ENCODE measurements at regions not wholly inside any gene's neighbourhood (a gene's known extent, or its start where the extent isn't known, plus 50 kb on each side); places are given as distances from the start of the nearest gene placed in this dataset.
"Not testable (repeated sequence)": the region's sequence is repeated elsewhere in the genome, so short reads cannot be mapped to it uniquely, and the experiment has no call there.

DNA sequence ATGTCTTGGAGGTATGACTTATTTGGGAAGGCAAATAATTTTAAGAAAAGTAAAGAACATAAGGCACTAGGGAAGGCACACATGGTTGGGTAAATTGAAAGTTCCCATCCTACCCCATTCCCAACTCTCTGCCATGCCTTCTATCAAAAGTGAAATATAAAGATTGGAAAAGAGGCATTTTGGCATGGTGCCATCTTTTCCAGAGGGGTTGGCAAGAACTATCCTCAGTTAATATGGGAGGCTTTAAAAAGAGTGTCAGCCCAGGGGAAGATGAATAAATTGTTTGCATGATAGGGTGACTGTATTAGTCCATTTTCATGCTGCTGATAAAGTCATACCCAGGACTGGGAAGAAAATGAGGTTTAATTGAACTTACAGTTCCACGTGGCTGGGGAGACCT is 150.8 kb upstream of the BOD1L1 start:
- Mint-ChIP-seq H3K27ac (no peak overlapping the region), H3K36me3 (ENCODE audit: insufficient read depth) (no peaks in the 10 kb centered on the region), H3K4me1 (ENCODE audit: low read depth in 2 of 2) (no peaks in the 10 kb centered on the region), H3K9me3 (peaks cover 5 to 9% of the 10 kb centered on the region in 2 donors), H3K4me3 (no peak overlapping the region), H3K27me3 (no peaks in the 10 kb centered on the region)
- no peak for ATAC-seq (replicated peaks)
- DNase-seq, result no peak

DNA sequence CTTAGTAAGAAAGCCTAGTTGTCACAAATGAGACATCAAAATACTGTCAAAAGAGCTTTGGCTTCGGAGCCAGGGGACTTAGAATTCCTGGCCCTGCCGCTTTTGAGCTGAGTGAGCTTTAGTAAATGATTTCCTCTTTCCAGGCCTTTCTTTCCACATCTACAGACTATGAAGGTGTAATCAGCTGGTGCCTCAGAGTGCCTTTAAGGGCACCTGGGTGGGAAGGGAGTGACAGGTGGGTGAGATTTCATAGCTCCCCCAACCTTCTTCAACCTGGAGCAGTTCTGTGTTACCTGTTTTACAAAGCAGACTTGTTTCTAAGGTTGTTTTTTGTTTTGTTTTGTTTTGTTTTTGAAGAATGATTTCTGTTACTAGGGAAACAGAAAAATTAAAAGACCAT is 154.7 kb upstream of the BOD1L1 start:
- DNase-seq, result no peak
- no peak overlapping the region for H3K27ac Mint-ChIP-seq
- H3K4me1 Mint-ChIP-seq (ENCODE audit: low read depth in 2 of 2), result no peaks in the 10 kb centered on the region
- no peaks in the 10 kb centered on the region for H3K36me3 Mint-ChIP-seq (ENCODE audit: insufficient read depth)
- H3K4me3 Mint-ChIP-seq, result no peak overlapping the region
- no peaks in the 10 kb centered on the region for H3K27me3 Mint-ChIP-seq
- H3K9me3 Mint-ChIP-seq, result peaks cover 0 to 2% of the 10 kb centered on the region in 2 donors
- ATAC-seq (replicated peaks), result no peak

DNA sequence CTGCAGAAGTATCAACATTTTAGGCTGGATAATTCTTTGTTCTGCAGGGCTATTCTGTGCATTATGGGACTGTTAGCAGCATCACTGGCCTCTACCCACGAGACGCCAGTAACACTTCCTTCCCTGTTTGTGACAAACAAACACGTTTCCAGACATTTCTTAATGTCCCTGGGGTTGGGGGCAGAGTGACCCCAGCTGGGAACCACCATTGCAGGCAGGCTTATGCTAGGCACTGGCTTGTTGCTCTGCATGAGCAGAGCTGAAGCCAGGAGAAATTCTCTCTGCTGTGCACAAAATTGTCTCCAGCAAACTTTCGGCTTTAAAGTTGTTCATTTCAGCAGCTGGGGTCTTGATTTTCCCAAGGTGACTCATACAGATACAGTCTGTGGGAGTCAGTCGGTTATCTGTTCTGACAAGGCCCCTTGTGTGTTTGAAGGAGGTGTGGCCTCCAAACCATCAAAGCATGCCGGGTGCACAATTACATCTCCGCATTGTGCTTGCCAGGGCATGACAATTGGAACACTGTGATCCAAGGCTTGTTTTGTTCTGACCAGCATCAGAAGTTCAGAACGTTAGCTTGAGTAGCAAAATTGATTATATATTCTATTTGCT is 156.4 kb upstream of the BOD1L1 start:
- Mint-ChIP-seq H3K27me3 (no peaks in the 10 kb centered on the region), H3K9me3 (peaks cover 0 to 3% of the 10 kb centered on the region in 2 donors), H3K4me3 (no peak overlapping the region), H3K36me3 (ENCODE audit: insufficient read depth) (no peaks in the 10 kb centered on the region), H3K4me1 (ENCODE audit: low read depth in 2 of 2) (no peaks in the 10 kb centered on the region), H3K27ac (no peak overlapping the region)
- DNase-seq (no peak), ATAC-seq (replicated peaks) (no peak)

- no peak for DNase-seq
- Mint-ChIP-seq H3K27me3 (no peaks in the 10 kb centered on the region), H3K9me3 (peaks cover 8 to 15% of the 10 kb centered on the region in 2 donors), H3K36me3 (ENCODE audit: insufficient read depth) (no peaks in the 10 kb centered on the region), H3K4me3 (no peak overlapping the region), H3K4me1 (ENCODE audit: low read depth in 2 of 2) (no peaks in the 10 kb centered on the region), H3K27ac (no peak overlapping the region)
- no peak for ATAC-seq (replicated peaks)
Measured at GRCh38 chr4:13793020-13793710, 165.6 kb upstream of the BOD1L1 start.

GRCh38 chr4:13794819-13795565 is 167.5 kb upstream of the BOD1L1 start:
- Mint-ChIP-seq H3K27me3 (no peaks in the 10 kb centered on the region), H3K4me1 (ENCODE audit: low read depth in 2 of 2) (no peaks in the 10 kb centered on the region), H3K36me3 (ENCODE audit: insufficient read depth) (no peaks in the 10 kb centered on the region), H3K9me3 (peaks cover 9 to 15% of the 10 kb centered on the region in 2 donors), H3K27ac (no peak overlapping the region), H3K4me3 (no peak overlapping the region)
- ATAC-seq (replicated peaks) (no peak), DNase-seq (no peak)

DNA sequence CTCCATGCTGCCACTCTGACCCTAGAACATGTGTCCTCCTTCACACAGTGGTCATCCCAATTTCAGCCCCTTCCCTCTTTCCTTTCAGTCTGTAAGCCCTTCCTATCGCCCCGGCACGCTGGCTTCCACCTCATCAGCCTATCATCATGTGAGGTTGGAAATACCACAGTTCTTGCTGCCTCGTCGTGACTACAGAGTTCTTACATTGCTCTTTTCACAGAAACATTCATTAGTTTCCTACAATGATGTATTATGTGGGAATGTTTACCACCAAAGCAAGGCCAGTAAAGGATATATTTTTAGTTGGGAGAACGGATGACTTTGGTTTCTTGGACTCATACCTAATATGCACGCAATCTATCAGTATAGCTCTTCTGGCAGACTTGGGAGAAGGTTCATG is 169.5 kb upstream of the BOD1L1 start:
- H3K9me3 Mint-ChIP-seq, result peaks cover 10 to 15% of the 10 kb centered on the region in 2 donors
- DNase-seq, result no peak
- H3K27ac Mint-ChIP-seq, result no peak overlapping the region
- no peak overlapping the region for H3K4me3 Mint-ChIP-seq
- H3K36me3 Mint-ChIP-seq (ENCODE audit: insufficient read depth), result no peaks in the 10 kb centered on the region
- no peaks in the 10 kb centered on the region for H3K4me1 Mint-ChIP-seq (ENCODE audit: low read depth in 2 of 2)
- no peak for ATAC-seq (replicated peaks)
- no peaks in the 10 kb centered on the region for H3K27me3 Mint-ChIP-seq

- H3K27me3 Mint-ChIP-seq, result no peaks in the 10 kb centered on the region
- H3K27ac Mint-ChIP-seq, result no peak overlapping the region
- ATAC-seq (replicated peaks) (no peak), DNase-seq (no peak)
- H3K4me1 Mint-ChIP-seq (ENCODE audit: low read depth in 2 of 2), result no peaks in the 10 kb centered on the region
- H3K36me3 Mint-ChIP-seq (ENCODE audit: insufficient read depth), result no peaks in the 10 kb centered on the region
- H3K4me3 Mint-ChIP-seq, result no peak overlapping the region
- peaks cover 2 to 15% of the 10 kb centered on the region in 2 donors for H3K9me3 Mint-ChIP-seq
Measured at GRCh38 chr4:13815231-13815630, 187.7 kb upstream of the BOD1L1 start.

GRCh38 chr4:13816472-13816871 is 188.9 kb upstream of the BOD1L1 start:
- Mint-ChIP-seq H3K36me3 (ENCODE audit: insufficient read depth) (no peaks in the 10 kb centered on the region), H3K27me3 (no peaks in the 10 kb centered on the region), H3K4me3 (no peak overlapping the region), H3K4me1 (ENCODE audit: low read depth in 2 of 2) (no peaks in the 10 kb centered on the region), H3K27ac (no peak overlapping the region), H3K9me3 (peaks cover 2 to 15% of the 10 kb centered on the region in 2 donors)
- ATAC-seq (replicated peaks) (no peak), DNase-seq (no peak)

DNA sequence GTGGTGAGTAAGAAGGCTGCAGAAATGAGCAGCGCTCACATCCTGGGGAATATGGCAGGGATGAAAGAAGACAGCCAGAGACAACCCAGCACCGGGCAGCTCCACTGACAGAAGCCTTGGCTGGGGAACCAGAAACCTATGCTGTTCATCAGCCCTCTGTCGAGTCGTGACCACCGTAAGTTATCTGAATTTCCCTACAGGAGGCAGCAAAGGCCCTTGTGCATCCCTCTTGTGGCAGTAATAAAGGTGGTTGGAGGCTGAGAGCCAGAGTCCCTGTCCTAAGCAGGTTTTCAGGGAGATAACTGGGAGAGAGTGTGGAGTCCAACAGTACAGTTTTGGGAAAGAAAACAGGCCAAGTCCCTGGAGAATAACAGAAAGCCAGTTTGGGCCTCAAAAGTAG is 194.0 kb upstream of the BOD1L1 start:
- no peaks in the 10 kb centered on the region for H3K4me1 Mint-ChIP-seq (ENCODE audit: low read depth in 2 of 2)
- no peaks in the 10 kb centered on the region for H3K27me3 Mint-ChIP-seq
- ATAC-seq (replicated peaks) (no peak), DNase-seq (no peak)
- H3K9me3 Mint-ChIP-seq, result peaks cover 10 to 40% of the 10 kb centered on the region in 2 donors
- no peaks in the 10 kb centered on the region for H3K36me3 Mint-ChIP-seq (ENCODE audit: insufficient read depth)
- H3K27ac Mint-ChIP-seq, result no peak overlapping the region
- H3K4me3 Mint-ChIP-seq, result no peak overlapping the region

- H3K4me1 Mint-ChIP-seq (ENCODE audit: low read depth in 2 of 2); H3K27me3 Mint-ChIP-seq; H3K36me3 Mint-ChIP-seq (ENCODE audit: insufficient read depth); H3K27ac Mint-ChIP-seq; DNase-seq; ATAC-seq (replicated peaks); H3K4me3 Mint-ChIP-seq: not testable (repeated sequence)
- peaks cover 8 to 27% of the 10 kb centered on the region in 2 donors for H3K9me3 Mint-ChIP-seq
Measured at GRCh38 chr4:13825822-13826221, 198.3 kb upstream of the BOD1L1 start.

DNA sequence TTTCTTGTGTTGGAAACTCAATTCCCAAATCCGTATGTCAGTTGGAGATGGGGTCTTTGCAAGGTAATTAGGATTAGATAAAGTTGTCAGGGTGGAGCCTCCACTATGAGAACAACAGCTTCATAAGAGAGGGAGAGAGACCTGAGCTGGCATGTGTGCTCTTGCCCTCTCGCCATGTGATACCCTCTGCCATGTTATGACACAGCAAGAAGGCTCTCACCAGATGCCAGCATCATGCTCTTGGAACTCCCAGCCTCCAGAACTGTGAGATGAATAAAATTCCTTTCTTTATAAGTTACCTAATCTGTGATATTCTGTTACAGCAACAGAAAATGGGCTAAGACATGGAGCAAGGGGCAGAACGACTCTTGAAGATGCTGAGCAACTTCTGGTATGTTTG is 201.9 kb upstream of the BOD1L1 start:
- no peak overlapping the region for H3K27ac Mint-ChIP-seq
- peaks cover 0 to 8% of the 10 kb centered on the region in 2 donors for H3K27me3 Mint-ChIP-seq
- no peaks in the 10 kb centered on the region for H3K36me3 Mint-ChIP-seq (ENCODE audit: insufficient read depth)
- peaks cover 2 to 12% of the 10 kb centered on the region in 2 donors for H3K9me3 Mint-ChIP-seq
- H3K4me3 Mint-ChIP-seq, result no peak overlapping the region
- ATAC-seq (replicated peaks) (no peak), DNase-seq (no peak)
- no peaks in the 10 kb centered on the region for H3K4me1 Mint-ChIP-seq (ENCODE audit: low read depth in 2 of 2)

DNA sequence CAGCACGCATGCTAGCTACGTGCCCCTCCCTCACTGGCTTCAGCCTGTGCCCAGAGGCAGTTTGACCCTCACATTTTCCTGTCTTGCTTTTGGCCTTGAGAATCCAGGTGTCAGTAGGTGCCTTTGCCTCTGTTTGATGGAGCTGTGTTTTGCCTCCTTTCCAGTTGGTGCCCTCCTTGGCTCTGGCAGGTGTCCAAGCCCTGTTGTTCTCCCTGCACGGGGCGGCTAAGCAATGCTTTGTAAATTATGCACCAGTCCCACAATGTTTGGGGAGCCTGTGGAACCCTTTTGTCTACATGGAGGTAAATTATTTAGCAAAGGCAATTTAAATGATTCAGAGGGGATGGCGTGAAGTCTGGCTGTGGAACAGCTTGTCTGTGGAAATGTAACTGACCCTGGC is 202.9 kb upstream of the BOD1L1 start:
- Mint-ChIP-seq H3K36me3 (ENCODE audit: insufficient read depth) (no peaks in the 10 kb centered on the region), H3K4me3 (no peak overlapping the region), H3K27ac (no peak overlapping the region), H3K4me1 (ENCODE audit: low read depth in 2 of 2) (no peaks in the 10 kb centered on the region), H3K27me3 (peaks cover 0 to 8% of the 10 kb centered on the region in 2 donors), H3K9me3 (peaks cover 1 to 7% of the 10 kb centered on the region in 2 donors)
- DNase-seq (no peak), ATAC-seq (replicated peaks) (no peak)

DNA sequence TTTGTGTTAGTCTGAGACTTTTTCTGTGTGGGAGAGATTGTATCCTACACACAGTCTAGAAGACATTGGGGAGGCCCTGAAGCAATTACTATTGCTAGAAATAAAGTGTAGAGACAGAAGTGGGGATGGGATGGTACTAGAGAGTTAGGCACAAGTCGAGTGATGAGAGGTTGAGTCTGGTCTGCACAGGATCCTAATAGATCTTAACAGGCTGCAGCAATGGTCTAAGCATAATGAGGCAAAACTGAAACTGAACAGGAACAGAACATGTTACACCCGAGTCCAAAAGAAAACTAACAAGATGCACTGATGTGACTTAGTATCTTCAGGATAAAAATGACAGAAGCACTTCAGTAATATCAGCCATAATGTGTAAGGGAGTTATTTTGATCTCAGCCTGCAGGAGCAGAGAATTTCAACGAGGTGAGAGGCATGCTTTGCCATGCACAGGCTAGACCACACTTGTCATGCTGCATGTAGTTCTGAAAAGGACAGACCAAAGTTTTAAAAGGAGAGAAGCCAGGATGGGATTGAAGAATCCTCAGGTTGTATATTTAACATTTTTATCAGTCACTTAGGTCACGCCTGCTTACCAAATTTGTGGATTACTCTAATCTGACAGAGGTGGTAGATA is 205.8 kb upstream of the BOD1L1 start:
- Mint-ChIP-seq H3K27ac (no peak overlapping the region), H3K4me1 (ENCODE audit: low read depth in 2 of 2) (no peaks in the 10 kb centered on the region), H3K9me3 (peaks cover 0 to 1% of the 10 kb centered on the region in 2 donors), H3K4me3 (no peak overlapping the region), H3K36me3 (ENCODE audit: insufficient read depth) (no peaks in the 10 kb centered on the region), H3K27me3 (peaks cover 0 to 8% of the 10 kb centered on the region in 2 donors)
- DNase-seq (no peak), ATAC-seq (replicated peaks) (no peak)
